NCI-H510A (cell line): ENCODE measurements at regions not wholly inside any gene's neighbourhood (a gene's known extent, or its start where the extent isn't known, plus 50 kb on each side); places are given as distances from the start of the nearest gene placed in this dataset.
A peak's percentile ranks its signal among the peaks of the same experiment; 100 is the strongest.
"Not testable (repeated sequence)": the region's sequence is repeated elsewhere in the genome, so short reads cannot be mapped to it uniquely, and the experiment has no call there.

Experiments used
- DNase-seq: peaks from one replicate; lab custom pipeline; 2025; lab: John Stamatoyannopoulos, UW

- no peak for DNase-seq
These were observed 414.1 kb upstream of the ESRRG start for GRCh38 chr1:217137210-217137881.

- DNase-seq: no peak
These were observed 413.6 kb upstream of the ESRRG start for GRCh38 chr1:217136895-217137205.

- DNase-seq: no peak
These were observed 413.0 kb upstream of the ESRRG start for GRCh38 chr1:217135987-217136894.

GRCh38 chr1:217135569-217135915 is 412.3 kb upstream of the ESRRG start:
- no peak for DNase-seq

GRCh38 chr1:217134857-217135568 is 411.8 kb upstream of the ESRRG start:
- peak; percentile 39 for DNase-seq

GRCh38 chr1:217133958-217134856 is 411.0 kb upstream of the ESRRG start:
- DNase-seq: no peak

- no peak for DNase-seq
These were observed 409.9 kb upstream of the ESRRG start for GRCh38 chr1:217133092-217133491.

GRCh38 chr1:217123340-217123739 is 400.1 kb upstream of the ESRRG start:
- DNase-seq: not testable (repeated sequence)

- DNase-seq: no peak
These were observed 394.8 kb upstream of the ESRRG start for GRCh38 chr1:217117973-217118465.

- DNase-seq: no peak
These were observed 392.5 kb upstream of the ESRRG start for GRCh38 chr1:217115404-217116380.

GRCh38 chr1:217109928-217110327 is 386.7 kb upstream of the ESRRG start:
- DNase-seq: no peak

GRCh38 chr1:217106231-217106901 is 383.1 kb upstream of the ESRRG start:
- no peak for DNase-seq

- DNase-seq: no peak
These were observed 382.2 kb upstream of the ESRRG start for GRCh38 chr1:217105437-217105836.

GRCh38 chr1:217097819-217098218 is 374.6 kb upstream of the ESRRG start:
- no peak for DNase-seq

GRCh38 chr1:217096200-217096599 is 373.0 kb upstream of the ESRRG start:
- no peak for DNase-seq

- DNase-seq: no peak
These were observed 371.9 kb upstream of the ESRRG start for GRCh38 chr1:217095050-217095622.

- DNase-seq: no peak
These were observed 368.3 kb upstream of the ESRRG start for GRCh38 chr1:217091561-217091960.

GRCh38 chr1:217090060-217090911 is 367.1 kb upstream of the ESRRG start:
- peak; percentile 18 for DNase-seq
